ENCODE measurements at regions not wholly inside any gene's neighbourhood (a gene's known extent, or its start where the extent isn't known, plus 50 kb on each side); places are given as distances from the start of the nearest gene placed in this dataset.

DNA sequence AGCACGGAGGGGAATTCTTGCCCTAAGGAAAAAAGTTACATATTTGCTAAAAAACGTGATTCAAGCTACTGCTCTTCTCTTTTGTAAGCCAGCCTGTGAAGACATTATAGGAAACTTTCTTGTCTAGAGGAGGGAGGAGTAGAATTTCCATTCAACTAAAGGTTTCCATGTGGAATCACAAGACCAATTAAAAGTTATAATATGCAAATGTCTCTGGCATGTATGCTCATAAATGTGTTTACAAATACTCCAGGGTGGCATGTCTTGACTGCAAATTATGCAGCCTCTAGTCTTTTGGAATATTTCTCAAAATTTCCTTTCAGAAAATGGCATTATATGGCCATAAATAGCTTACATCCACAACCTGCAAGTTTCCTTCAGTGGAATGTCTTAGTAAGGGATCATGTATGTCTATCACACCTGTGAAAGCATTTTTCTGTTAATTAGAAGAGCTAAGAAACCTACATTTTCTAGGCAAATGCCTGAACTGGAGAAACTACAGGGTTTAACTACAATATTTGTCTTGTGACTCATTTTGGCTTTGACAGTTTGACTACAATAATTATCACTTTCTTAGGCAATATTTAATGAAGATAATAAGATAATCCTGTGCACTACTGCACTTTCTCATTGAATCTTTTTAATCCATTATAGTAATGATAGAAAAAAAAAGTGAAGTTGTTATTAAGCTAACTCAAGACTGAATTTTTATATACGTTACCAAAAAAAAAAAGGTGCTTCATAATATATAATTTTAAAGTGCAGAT is 111.1 kb upstream of the C10orf90 start:
- TF ChIP-seq SIN3A (IDR thresholded peaks at IDR 0.05; ENCODE audit: borderline replicate concordance, insufficient read depth, low read depth, low read length) = no peak
- no peak for TF ChIP-seq POLR2AphosphoS5 (IDR thresholded peaks at IDR 0.05; ENCODE audit: low read depth, low read length)
- TF ChIP-seq, protein P1, sequence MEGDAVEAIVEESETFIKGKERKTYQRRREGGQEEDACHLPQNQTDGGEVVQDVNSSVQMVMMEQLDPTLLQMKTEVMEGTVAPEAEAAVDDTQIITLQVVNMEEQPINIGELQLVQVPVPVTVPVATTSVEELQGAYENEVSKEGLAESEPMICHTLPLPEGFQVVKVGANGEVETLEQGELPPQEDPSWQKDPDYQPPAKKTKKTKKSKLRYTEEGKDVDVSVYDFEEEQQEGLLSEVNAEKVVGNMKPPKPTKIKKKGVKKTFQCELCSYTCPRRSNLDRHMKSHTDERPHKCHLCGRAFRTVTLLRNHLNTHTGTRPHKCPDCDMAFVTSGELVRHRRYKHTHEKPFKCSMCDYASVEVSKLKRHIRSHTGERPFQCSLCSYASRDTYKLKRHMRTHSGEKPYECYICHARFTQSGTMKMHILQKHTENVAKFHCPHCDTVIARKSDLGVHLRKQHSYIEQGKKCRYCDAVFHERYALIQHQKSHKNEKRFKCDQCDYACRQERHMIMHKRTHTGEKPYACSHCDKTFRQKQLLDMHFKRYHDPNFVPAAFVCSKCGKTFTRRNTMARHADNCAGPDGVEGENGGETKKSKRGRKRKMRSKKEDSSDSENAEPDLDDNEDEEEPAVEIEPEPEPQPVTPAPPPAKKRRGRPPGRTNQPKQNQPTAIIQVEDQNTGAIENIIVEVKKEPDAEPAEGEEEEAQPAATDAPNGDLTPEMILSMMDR (IDR thresholded peaks at IDR 0.05) = no peak
- no peak for TF ChIP-seq REST (IDR thresholded peaks at IDR 0.05; ENCODE audit: insufficient read depth in 1 of 2, low read depth in 2 of 2, low read length in 1 of 2)
- no peak for TF ChIP-seq TCF7L2 (IDR thresholded peaks at IDR 0.05; ENCODE audit: low read depth, low read length)

Measured in Panc1 (cell line).